ENCODE measurements at regions not wholly inside any gene's neighbourhood (a gene's known extent, or its start where the extent isn't known, plus 50 kb on each side); places are given as distances from the start of the nearest gene placed in this dataset.
"Not testable (repeated sequence)": the region's sequence is repeated elsewhere in the genome, so short reads cannot be mapped to it uniquely, and the experiment has no call there.

DNA sequence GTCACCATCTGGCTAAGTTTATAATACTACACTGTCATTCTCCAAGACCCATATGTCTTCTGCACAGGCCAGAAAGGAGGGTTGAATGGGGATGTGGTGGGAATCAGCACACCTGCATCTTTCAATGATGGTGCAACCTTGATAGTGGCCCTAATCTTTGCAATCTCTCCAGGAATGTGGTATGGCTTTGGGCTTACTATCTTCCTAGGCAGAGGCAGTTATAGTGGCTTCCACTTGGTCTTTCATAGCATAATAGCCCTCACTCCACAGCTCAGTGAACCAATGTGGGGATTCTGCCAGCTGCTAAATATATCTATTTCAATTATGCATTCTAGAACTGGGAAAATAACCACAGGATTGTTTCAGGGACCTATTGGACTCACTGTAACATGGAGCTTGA is 61.8 kb upstream of the ATP2B1 start:
- POLR2A ChIA-PET: no interaction called here
- CTCF ChIA-PET: interaction anchor here (1.9 kb wide), 1 partner anchor 16 kb away, joined by 5 read pairs; no protein-coding TSS in a partner anchor

DNA sequence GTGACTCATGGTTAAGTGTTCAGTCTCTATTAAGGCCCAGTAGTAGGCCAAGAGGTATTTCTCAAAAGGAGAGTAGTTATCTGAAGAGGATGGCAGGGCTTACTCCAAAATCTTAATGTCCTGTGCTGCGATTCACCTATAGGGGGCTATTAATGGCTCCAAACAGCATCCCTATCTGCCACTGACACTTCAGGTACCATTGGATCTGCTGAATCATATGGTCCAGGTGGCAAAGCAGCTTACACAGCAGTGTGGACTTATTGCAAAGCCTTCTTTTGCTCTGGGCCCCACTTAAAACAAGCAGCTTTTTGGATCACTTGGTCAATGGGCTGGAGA is 60.8 kb upstream of the ATP2B1 start:
- ChIA-PET POLR2A (no interaction called here), CTCF (interaction anchor here (2.5 kb wide), 1 partner anchor 13 kb away, joined by 7 read pairs; no protein-coding TSS in a partner anchor)
- no peak for DNase-seq (ENCODE audit: extremely low spot score)
- TF ChIP-seq, protein P1, sequence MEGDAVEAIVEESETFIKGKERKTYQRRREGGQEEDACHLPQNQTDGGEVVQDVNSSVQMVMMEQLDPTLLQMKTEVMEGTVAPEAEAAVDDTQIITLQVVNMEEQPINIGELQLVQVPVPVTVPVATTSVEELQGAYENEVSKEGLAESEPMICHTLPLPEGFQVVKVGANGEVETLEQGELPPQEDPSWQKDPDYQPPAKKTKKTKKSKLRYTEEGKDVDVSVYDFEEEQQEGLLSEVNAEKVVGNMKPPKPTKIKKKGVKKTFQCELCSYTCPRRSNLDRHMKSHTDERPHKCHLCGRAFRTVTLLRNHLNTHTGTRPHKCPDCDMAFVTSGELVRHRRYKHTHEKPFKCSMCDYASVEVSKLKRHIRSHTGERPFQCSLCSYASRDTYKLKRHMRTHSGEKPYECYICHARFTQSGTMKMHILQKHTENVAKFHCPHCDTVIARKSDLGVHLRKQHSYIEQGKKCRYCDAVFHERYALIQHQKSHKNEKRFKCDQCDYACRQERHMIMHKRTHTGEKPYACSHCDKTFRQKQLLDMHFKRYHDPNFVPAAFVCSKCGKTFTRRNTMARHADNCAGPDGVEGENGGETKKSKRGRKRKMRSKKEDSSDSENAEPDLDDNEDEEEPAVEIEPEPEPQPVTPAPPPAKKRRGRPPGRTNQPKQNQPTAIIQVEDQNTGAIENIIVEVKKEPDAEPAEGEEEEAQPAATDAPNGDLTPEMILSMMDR (IDR thresholded peaks at IDR 0.05; ENCODE audit: control extremely low read depth, extremely low read depth, low read depth, missing control alignments): no peak

More for the DNA sequence above, 61.8 kb upstream of the ATP2B1 start:
- TF ChIP-seq, protein P1 (IDR thresholded peaks at IDR 0.05; ENCODE audit: control extremely low read depth, extremely low read depth, low read depth, missing control alignments): no peak
- no peak for DNase-seq (ENCODE audit: extremely low spot score)

DNA sequence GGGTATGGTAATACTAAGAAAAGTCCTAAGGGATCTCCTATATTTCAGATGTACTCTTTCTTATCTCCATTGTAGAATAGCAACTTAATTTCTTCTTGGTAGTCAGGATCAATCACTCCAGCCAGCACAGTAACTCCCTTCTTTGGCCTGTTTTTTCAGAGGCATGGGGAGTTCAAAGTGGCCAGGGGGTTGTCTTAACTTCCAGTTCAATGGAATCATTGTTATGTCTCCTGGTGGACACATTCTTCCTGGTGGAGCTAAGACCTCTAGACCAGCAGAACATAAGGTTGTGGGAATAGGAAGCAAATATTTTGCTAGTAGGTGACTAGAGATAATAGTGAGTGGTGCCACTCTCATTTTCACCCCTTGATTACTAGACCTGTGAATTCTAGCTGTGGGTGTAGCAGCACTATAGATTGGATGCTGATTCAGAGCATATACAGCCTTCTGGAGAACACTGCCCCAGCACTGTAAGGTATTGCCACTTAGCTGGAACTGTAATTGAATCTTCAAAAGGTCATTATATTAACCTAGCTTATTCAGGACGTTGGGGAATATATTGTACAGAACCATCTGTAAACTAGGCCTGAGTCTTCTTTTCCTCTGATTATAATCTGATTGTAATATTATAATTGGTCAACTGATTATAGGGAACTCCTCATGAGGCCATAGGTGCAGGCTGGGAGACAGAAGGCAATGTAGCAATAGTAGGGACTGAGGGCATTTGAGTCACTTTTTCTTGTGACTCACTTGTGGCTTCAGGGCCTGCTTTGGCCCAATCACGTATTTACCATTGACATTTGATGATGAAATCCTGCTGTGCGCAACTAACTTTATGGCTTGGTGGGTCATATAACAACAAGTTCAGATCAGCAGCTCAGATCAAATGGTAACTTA is 60.2 kb upstream of the ATP2B1 start:
- no peak for DNase-seq (ENCODE audit: extremely low spot score)
- POLR2A ChIA-PET: no interaction called here
- TF ChIP-seq, protein P1 (IDR thresholded peaks at IDR 0.05; ENCODE audit: control extremely low read depth, extremely low read depth, low read depth, missing control alignments): no peak
- CTCF ChIA-PET: interaction anchor here (0.9 to 2.5 kb wide), 3 partner anchors 8 to 28 kb away, joined by 3 to 7 read pairs (median 3); no protein-coding TSS in a partner anchor

DNA sequence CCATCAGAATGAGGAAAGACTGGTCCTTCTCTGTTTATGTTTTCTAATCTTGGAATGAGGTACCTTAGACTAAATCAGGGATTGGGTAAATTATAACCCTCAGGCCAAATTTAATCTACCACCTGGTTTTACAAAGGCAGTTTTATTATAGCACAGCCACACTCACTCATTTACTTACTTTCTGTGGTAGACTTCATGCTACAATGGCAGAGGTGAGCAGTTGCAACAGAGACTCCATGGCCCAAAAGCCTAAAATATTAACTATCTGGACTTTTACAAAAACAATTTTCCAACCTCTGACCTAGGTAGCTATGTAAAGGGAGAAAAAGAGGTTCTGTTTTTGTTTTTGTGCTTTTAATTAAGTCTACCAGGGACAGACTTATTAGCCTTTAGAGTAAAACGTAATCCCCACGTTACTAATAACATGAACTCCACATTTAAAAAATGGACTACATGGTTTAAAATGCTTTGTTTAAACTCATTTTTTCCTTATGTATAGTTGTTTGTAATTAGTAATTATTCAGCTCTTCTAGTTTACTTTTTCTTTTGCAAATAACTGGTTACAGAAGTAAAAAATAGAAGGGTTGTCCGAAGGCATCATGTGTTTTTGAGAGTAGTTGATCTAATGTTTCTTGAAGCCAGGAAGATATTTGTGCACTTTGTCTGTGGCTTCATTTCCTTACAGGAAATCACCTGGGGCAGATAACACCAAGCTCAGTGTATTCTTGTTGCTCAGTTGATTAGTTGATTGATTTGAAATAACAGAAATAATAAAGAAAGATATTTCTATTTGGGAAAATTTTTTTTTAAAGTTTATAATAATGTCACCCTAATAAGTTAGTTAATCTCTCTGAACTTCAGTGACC is 57.6 kb upstream of the ATP2B1 start:
- TF ChIP-seq, protein P1 (IDR thresholded peaks at IDR 0.05; ENCODE audit: control extremely low read depth, extremely low read depth, low read depth, missing control alignments): no peak
- POLR2A ChIA-PET: interaction anchor here (0.6 to 1.8 kb wide), 2 partner anchors 9 to 59 kb away, joined by 3 read pairs; no protein-coding TSS in a partner anchor
- no peak for DNase-seq (ENCODE audit: extremely low spot score)
- CTCF ChIA-PET: interaction anchor here (1.2 to 1.7 kb wide), 2 partner anchors 16 to 25 kb away, joined by 4 to 7 read pairs; no protein-coding TSS in a partner anchor

DNA sequence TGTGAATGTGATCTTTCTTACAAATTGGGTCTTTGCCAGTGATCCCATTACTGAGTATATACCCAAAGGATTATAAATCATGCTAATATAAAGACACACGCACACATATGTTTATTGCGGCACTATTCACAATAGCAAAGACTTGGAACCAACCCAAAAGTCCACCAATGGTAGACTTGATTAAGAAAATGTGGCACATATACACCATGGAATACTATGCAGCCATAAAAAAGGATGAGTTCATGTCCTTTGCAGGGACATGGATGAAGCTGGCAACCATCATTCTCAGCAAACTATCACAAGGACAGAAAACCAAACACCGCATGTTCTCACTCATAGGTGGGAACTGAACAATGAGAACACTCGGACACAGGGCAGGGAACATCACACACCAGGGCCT is 55.5 kb upstream of the ATP2B1 start:
- POLR2A ChIA-PET; DNase-seq (ENCODE audit: extremely low spot score); CTCF ChIA-PET: not testable (repeated sequence)

DNA sequence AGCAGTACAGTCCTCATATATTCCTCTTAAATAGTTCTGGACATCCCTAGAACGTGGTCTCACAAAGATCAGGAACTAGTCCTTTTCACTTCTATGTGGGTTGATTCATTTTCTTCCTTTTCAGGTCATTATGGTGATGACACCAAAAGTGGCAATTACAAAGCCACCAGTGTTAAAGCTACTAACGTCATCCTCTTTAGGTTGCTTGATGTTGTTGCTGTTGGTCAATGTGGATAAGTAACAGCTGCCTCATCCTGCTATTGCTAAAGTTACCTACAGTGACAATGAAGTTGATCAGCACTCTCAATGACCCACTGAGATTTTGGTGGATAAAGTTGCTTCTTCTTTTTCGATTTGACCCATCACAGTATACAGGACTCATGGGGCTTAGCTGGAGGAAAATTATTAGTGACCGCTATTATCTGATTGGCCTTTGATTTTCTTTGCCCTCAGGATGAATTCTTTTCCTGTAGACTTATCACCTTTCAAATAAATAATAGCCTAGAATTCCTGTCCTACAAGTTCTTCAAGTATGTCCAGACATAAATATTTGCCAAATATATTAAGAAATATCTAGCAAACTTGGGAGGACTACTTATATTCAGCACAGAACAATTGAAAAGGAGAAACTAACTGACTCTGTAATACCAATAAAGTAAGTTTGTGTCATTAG is 54.0 kb upstream of the ATP2B1 start:
- ChIA-PET POLR2A (no interaction called here), CTCF (no interaction called here)
- TF ChIP-seq, protein P1 (IDR thresholded peaks at IDR 0.05; ENCODE audit: control extremely low read depth, extremely low read depth, low read depth, missing control alignments): no peak
- DNase-seq (ENCODE audit: extremely low spot score): no peak

Measured in GM10248 (cell line).